ENCODE measurements at regions not wholly inside any gene's neighbourhood (a gene's known extent, or its start where the extent isn't known, plus 50 kb on each side); places are given as distances from the start of the nearest gene placed in this dataset.

GRCh38 chr14:106883218-106883692, 1356.9 kb downstream of the TMEM121 start:
- TF ChIP-seq YY1 (IDR thresholded peaks at IDR 0.05; ENCODE audit: low read depth): no peak
- no peak for TF ChIP-seq USF1 (IDR thresholded peaks at IDR 0.05)
- no peak for TF ChIP-seq TAF1 (IDR thresholded peaks at IDR 0.05; ENCODE audit: low read depth)
- no peak for TF ChIP-seq CEBPB (IDR thresholded peaks at IDR 0.05)
- no peak for TF ChIP-seq REST (IDR thresholded peaks at IDR 0.05; ENCODE audit: low read depth)
- TF ChIP-seq CREB1 (IDR thresholded peaks at IDR 0.05; ENCODE audit: low read depth): no peak
- TF ChIP-seq EGR1 (IDR thresholded peaks at IDR 0.05): no peak
- no peak for TF ChIP-seq ZBTB7A (IDR thresholded peaks at IDR 0.05; ENCODE audit: low read depth)
- no peak for TF ChIP-seq TCF12 (IDR thresholded peaks at IDR 0.05; ENCODE audit: low read depth)
- TF ChIP-seq, protein P1, sequence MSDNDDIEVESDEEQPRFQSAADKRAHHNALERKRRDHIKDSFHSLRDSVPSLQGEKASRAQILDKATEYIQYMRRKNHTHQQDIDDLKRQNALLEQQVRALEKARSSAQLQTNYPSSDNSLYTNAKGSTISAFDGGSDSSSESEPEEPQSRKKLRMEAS (IDR thresholded peaks at IDR 0.05): no peak
- TF ChIP-seq RAD21 (IDR thresholded peaks at IDR 0.05; ENCODE audit: low read depth): no peak
- no peak for TF ChIP-seq TEAD4 (IDR thresholded peaks at IDR 0.05)
- TF ChIP-seq FOXM1 (IDR thresholded peaks at IDR 0.05; ENCODE audit: borderline replicate concordance, low read depth): no peak
- no peak for TF ChIP-seq EP300 (IDR thresholded peaks at IDR 0.05; ENCODE audit: borderline replicate concordance)
- TF ChIP-seq NFIC (IDR thresholded peaks at IDR 0.05): no peak
